IMR-90 (cell line): ENCODE measurements at regions not wholly inside any gene's neighbourhood (a gene's known extent, or its start where the extent isn't known, plus 50 kb on each side); places are given as distances from the start of the nearest gene placed in this dataset.

ENCODE experiments used
- ELK1 ChIP-seq: fragments of 150-350 bp; IDR thresholded peaks from 2 replicates; pipeline ENCODE4 v1.6.1; 2016; ENCODE audit warnings: low read depth, mild to moderate bottlenecking, low read length, moderate library complexity, borderline replicate concordance
- POLR2A ChIP-seq: IDR thresholded peaks from 2 replicates; pipeline ENCODE4 v1.6.1; 2012; ENCODE audit warnings: mild to moderate bottlenecking, low read depth, low read length
- RAD21 ChIP-seq: IDR thresholded peaks from 2 replicates; pipeline ENCODE4 v1.6.1; 2012; ENCODE audit warnings: low read length, improper control_type of control experiment
- RCOR1 ChIP-seq: IDR thresholded peaks from 2 replicates; pipeline ENCODE4 v1.6.1; 2012; ENCODE audit warnings: mild to moderate bottlenecking, low read length, improper control_type of control experiment; ENCODE audit not compliant: insufficient replicate concordance
- SMC3 ChIP-seq: fragments of 150-350 bp; IDR thresholded peaks from 2 replicates; pipeline ENCODE4 v1.6.1; 2016; ENCODE audit warnings: low read depth, mild to moderate bottlenecking, antibody characterized with exemption, low read length, moderate library complexity
- TF ChIP-seq, protein P1 (sequence below): conservative IDR thresholded peaks from 2 replicates; pipeline ENCODE4 v1.5.1; 2012; ENCODE audit warnings: mild to moderate bottlenecking, low read depth, low read length, improper control_type of control experiment

DNA sequence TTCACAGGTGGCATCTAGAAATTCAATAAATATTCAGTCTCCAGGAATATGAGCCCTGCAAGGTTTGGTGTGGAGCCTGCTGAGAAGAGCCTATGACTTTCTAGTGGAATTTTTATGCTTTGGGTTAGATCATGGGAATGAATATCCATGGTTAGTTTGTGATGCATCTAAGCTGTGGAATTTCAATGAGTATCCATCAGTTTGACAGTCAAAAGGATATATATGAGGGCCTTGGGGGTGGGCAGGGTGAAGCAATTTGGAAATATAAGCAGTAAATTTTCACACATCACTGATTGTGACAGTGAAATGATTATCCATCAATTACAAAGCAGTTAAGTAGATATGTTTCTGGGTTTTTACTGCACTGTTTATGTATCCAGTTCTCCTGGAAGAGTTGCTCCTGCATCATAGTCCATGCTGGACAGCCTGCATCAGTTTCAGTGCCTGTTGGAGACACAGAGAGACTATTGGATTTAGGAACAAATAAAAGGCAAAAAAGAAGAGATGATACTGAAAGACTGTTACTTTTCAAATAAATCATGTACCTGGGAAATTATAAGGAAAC, 530.8 kb downstream of the MFSD1 start:
- no peak for TF ChIP-seq RCOR1
- no peak for TF ChIP-seq SMC3
- TF ChIP-seq, protein P1, sequence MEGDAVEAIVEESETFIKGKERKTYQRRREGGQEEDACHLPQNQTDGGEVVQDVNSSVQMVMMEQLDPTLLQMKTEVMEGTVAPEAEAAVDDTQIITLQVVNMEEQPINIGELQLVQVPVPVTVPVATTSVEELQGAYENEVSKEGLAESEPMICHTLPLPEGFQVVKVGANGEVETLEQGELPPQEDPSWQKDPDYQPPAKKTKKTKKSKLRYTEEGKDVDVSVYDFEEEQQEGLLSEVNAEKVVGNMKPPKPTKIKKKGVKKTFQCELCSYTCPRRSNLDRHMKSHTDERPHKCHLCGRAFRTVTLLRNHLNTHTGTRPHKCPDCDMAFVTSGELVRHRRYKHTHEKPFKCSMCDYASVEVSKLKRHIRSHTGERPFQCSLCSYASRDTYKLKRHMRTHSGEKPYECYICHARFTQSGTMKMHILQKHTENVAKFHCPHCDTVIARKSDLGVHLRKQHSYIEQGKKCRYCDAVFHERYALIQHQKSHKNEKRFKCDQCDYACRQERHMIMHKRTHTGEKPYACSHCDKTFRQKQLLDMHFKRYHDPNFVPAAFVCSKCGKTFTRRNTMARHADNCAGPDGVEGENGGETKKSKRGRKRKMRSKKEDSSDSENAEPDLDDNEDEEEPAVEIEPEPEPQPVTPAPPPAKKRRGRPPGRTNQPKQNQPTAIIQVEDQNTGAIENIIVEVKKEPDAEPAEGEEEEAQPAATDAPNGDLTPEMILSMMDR, result no peak
- no peak for TF ChIP-seq POLR2A
- TF ChIP-seq RAD21, result no peak
- no peak for TF ChIP-seq ELK1
